Adrenal gland (tissue), 9 donors: ENCODE measurements at regions not wholly inside any gene's neighbourhood (a gene's known extent, or its start where the extent isn't known, plus 50 kb on each side); places are given as distances from the start of the nearest gene placed in this dataset.
"Not testable (repeated sequence)": the region's sequence is repeated elsewhere in the genome, so short reads cannot be mapped to it uniquely, and the experiment has no call there.

ENCODE experiments used
- DNase-seq, 7 donors: peaks; one replicate each; pipeline ENCODE4 v3.0.0-alpha.2; 2019 to 2020
- H3K27ac ChIP-seq, 5 donors: fragments of 200-600 bp; sonication (generic) in 4 of 5; 1 replicate in 3 of 5; 2 replicates in 2 of 5; pipeline versions ENCODE4 v1.5.1 to v1.8.0; 2016 to 2020; ENCODE audit warnings: mild to moderate bottlenecking in 1 of 5
- H3K27me3 ChIP-seq: fragments of 200-600 bp; 2 replicates; pipeline ENCODE4 v1.8.0; 2021
- H3K36me3 ChIP-seq, 2 donors: fragments of 200-600 bp; replicated peaks in 1 of 2; 1 replicate in 1 of 2; 2 replicates in 1 of 2; pipeline versions ENCODE4 v1.5.1 to v1.8.0; 2018 to 2022
- H3K4me1 ChIP-seq, 2 donors: fragments of 200-600 bp; replicated peaks in 1 of 2; 1 replicate in 1 of 2; 2 replicates in 1 of 2; pipeline versions ENCODE4 v1.5.1 to v1.8.0; 2018 to 2021
- H3K4me3 ChIP-seq, 4 donors: fragments of 200-600 bp; sonication (generic) in 3 of 4; one replicate each; pipeline ENCODE4 v1.5.1; 2016 to 2018
- H3K9me3 ChIP-seq, 3 donors: fragments of 200-600 bp; sonication (generic) in 1 of 3; replicated peaks in 1 of 3; 1 replicate in 2 of 3; 2 replicates in 1 of 3; pipeline versions ENCODE4 v1.5.1 to v1.8.0; 2016 to 2021
- POLR2A ChIP-seq, 2 donors: fragments of 450-650 bp; IDR thresholded peaks; one replicate each; pipeline ENCODE4 v1.6.1; 2017; ENCODE audit warnings: antibody characterized with exemption in 2 of 2, mild to moderate bottlenecking in 2 of 2, moderate library complexity in 1 of 2
- WGBS, 4 donors: extraction: QIAGEN DNeasy Blood & Tissue Kit in 2 of 4; methylation state at CpG; one replicate each; pipeline versions ENCODE4 v1.1.5 to v1.1.7; 2013 to 2017; 5-methylcytosine and 5-hydroxymethylcytosine counted together
- intact Hi-C, 2 donors: fragments of 100-400 bp; cut with DNase I; formaldehyde crosslinking; loops; one replicate each; pipeline versions ENCODE4 v1.14.1 to v1.15.0; 2022 to 2023
- TF ChIP-seq, protein P1 (sequence below), 6 experiments: fragments of 450-650 bp in 4 of 6; fragments of 200-600 bp in 2 of 6; sonication (generic) in 1 of 6; IDR thresholded peaks; 1 replicate in 5 of 6; 2 replicates in 1 of 6; pipeline versions ENCODE4 v1.5.1 to v1.8.0; 2016 to 2021; ENCODE audit warnings: antibody characterized with exemption in 6 of 6, mild to moderate bottlenecking in 2 of 6, moderate library complexity in 1 of 6
- donor health status: healthy with polysubstance abuse.
- donor health status: Bipolar disorder and iron deficiency.
- donor health status: DM: yes; HTN: yes; CAD: no.
- donor health status: DM: no; HTN: no; CAD: no.
- donor health status: DM: no; HTN: no; CAD: no.

DNA sequence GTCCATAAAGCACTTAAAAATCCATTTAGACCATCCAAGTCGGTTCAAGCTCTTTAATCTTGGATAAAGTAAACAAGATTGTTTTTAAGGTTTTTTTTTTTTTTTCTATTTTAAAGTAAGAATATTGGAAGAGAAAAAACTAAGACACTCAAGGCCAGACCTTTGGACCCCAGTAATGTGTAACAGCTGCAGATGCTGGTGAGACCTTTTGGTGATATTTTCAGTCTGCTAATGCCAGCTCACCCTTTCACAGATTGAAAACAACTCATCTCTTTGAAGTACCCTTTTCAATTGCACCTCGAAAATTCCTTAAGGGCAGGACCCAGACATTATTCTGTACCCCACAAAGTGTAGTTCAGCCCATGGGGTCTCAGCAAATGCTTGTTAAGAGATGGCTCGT, 260.7 kb upstream of the CTNNB1 start:
- H3K27ac ChIP-seq, result peak overlapping the region in 1 of 5 donors; percentile 18
- no peaks in the 10 kb centered on the region for H3K27me3 ChIP-seq
- H3K4me3 ChIP-seq, result no peak overlapping the region
- intact Hi-C loops, result no loop called here
- TF ChIP-seq, protein P1, sequence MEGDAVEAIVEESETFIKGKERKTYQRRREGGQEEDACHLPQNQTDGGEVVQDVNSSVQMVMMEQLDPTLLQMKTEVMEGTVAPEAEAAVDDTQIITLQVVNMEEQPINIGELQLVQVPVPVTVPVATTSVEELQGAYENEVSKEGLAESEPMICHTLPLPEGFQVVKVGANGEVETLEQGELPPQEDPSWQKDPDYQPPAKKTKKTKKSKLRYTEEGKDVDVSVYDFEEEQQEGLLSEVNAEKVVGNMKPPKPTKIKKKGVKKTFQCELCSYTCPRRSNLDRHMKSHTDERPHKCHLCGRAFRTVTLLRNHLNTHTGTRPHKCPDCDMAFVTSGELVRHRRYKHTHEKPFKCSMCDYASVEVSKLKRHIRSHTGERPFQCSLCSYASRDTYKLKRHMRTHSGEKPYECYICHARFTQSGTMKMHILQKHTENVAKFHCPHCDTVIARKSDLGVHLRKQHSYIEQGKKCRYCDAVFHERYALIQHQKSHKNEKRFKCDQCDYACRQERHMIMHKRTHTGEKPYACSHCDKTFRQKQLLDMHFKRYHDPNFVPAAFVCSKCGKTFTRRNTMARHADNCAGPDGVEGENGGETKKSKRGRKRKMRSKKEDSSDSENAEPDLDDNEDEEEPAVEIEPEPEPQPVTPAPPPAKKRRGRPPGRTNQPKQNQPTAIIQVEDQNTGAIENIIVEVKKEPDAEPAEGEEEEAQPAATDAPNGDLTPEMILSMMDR (IDR thresholded peaks at IDR 0.05), result no peak
- TF ChIP-seq POLR2A (IDR thresholded peaks at IDR 0.05), result no peak
- 68 to 80% (median 76%) methylated on average over 3 of the region's 3 CpGs for WGBS, 4 donors
- no peaks in the 10 kb centered on the region for H3K4me1 ChIP-seq
- DNase-seq, result no peak
- H3K36me3 ChIP-seq, result no peaks in the 10 kb centered on the region
- H3K9me3 ChIP-seq, result no peaks in the 10 kb centered on the region

DNA sequence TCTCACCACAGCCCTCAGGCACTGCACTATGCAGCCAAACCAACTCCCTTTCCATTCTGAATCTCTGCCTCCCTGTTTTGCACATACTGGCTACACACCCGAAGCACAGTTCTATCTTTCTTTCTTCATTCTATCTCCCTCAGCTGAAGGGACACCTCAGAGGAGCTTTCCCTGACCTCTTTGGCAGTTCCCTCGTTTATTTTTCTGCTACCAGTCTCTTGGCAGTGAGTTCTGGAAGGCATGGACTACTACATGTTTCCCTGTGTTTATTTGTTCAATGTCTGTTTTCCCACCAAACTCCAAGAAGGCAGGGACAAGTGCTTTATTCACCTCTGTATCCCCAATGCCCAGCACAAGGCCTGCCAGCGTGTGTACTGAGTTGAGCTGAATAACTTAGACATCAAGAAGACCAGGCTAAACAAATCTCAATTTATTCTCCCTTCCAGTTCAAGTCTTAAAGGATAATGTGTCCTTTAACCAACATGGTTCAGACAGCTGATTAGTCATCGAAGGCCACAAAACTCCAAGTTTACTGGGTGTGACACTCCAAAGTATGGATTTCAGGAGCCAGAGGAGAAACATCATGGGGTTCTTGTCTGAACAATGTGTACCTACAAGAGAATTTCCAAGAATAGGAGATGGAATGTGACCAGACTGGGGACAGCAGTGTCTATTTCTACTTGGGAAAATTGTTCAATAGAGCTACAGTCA, 260.1 kb upstream of the CTNNB1 start:
- no peaks in the 10 kb centered on the region for H3K4me1 ChIP-seq
- H3K9me3 ChIP-seq, result no peaks in the 10 kb centered on the region
- WGBS, 4 donors, result 62 to 69% (median 64%) methylated on average over 4 of the region's 4 CpGs
- no peak for TF ChIP-seq POLR2A (IDR thresholded peaks at IDR 0.05)
- TF ChIP-seq, protein P1 (IDR thresholded peaks at IDR 0.05), result no peak
- no peaks in the 10 kb centered on the region for H3K36me3 ChIP-seq
- no peaks in the 10 kb centered on the region for H3K27me3 ChIP-seq
- no peak for DNase-seq
- intact Hi-C loops, result no loop called here
- no peak overlapping the region for H3K4me3 ChIP-seq
- peak overlapping the region in 1 of 5 donors; percentile 18 for H3K27ac ChIP-seq

DNA sequence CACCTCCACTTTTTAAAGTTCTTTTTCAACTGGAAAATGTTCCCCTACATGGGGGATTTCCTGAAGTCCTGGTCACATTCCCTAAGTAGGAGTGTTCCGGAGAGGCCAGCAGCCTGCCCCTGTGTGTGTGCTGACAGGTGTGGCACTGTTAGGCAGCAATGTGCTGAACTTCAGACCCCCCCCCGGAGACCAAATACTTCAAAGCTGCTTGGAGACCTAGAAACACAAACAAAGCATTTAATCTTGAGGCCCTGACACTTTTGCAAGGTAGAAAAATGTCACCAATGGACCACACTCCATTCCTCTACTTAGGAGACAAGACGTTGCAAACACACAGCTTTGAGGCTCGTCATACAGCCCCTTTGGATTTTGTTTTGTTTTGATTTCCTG, 259.6 kb upstream of the CTNNB1 start:
- Histone ChIP-seq H3K36me3 (no peaks in the 10 kb centered on the region), H3K4me3 (no peak overlapping the region), H3K4me1 (no peaks in the 10 kb centered on the region), H3K9me3 (no peaks in the 10 kb centered on the region), H3K27me3 (no peaks in the 10 kb centered on the region), H3K27ac (no peak overlapping the region)
- intact Hi-C loops, result no loop called here
- TF ChIP-seq, protein P1 (IDR thresholded peaks at IDR 0.05), result no peak
- TF ChIP-seq POLR2A (IDR thresholded peaks at IDR 0.05), result no peak
- WGBS, 4 donors, result 58 to 72% (median 66%) methylated on average over 4 of the region's 4 CpGs
- DNase-seq, result no peak

DNA sequence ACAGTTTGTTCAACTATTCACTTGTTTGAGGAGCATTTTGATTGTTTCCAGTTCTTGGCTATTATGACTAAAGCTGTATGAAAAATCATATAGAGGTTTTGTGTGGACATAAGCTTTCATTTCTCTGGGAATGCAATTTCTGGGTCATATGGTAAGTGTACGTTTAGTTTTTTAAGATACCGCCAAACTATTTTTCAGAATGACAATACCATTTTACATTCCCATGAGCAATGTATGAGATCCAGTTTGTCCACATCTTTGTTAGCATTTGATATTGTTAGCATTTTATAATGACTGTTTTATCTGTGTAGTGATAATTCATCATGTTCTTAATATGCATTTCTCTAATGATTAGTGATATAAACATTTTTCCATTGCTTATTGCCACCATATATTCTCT, 258.7 kb upstream of the CTNNB1 start:
- no peak overlapping the region for H3K4me3 ChIP-seq
- TF ChIP-seq, protein P1 (IDR thresholded peaks at IDR 0.05), result no peak
- no peak for TF ChIP-seq POLR2A (IDR thresholded peaks at IDR 0.05)
- no peaks in the 10 kb centered on the region for H3K4me1 ChIP-seq
- intact Hi-C loops, result no loop called here
- no peaks in the 10 kb centered on the region for H3K36me3 ChIP-seq
- no peaks in the 10 kb centered on the region for H3K9me3 ChIP-seq
- DNase-seq, result no peak
- no peak overlapping the region for H3K27ac ChIP-seq
- WGBS, 4 donors, result 84 to 92% (median 87%) methylated on average over 2 of the region's 2 CpGs
- H3K27me3 ChIP-seq, result no peaks in the 10 kb centered on the region

DNA sequence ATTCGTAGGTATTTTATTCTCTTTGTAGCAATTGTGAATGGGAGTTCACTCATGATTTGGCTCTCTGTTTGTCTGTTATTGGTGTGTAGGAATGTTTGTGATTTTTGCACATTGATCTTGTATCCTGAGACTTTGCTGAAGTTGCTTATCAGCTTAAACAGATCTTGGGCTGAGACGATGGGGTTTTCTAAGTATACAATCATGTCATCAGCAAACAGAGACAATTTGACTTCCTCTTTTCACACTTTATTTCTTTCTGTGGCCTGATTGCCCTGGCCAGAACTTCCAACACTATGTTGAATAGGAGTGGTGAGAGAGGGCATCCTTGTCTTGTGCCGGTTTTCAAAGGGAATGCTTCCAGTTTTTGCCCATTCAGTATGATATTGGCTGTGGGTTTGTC, 252.3 kb upstream of the CTNNB1 start:
- H3K4me1 ChIP-seq, H3K36me3 ChIP-seq, H3K27ac ChIP-seq, intact Hi-C loops, H3K27me3 ChIP-seq, DNase-seq, H3K4me3 ChIP-seq, H3K9me3 ChIP-seq: not testable (repeated sequence)
- WGBS, 4 donors, result 76 to 91% (median 80%) methylated on average over 3 of the region's 3 CpGs

DNA sequence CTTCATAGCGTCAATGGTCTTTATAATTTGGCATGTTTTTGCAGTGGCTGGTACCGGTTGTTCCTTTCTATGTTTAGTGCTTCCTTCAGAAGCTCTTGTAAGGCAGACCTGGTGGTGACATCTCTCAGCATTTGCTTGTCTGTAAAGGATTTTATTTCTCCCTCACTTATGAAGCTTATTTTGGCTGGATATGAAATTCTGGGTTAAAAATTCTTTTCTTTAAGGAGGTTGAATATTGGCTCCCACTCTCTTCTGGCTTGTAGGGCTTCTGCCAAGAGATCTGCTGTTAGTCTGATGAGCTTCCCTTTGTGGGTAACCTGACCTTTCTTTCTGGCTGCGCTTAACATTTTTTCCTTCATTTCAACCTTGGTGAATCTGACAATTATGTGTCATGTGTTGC, 250.0 kb upstream of the CTNNB1 start:
- H3K4me1 ChIP-seq, DNase-seq, intact Hi-C loops, H3K9me3 ChIP-seq, H3K4me3 ChIP-seq, H3K36me3 ChIP-seq, H3K27ac ChIP-seq, H3K27me3 ChIP-seq: not testable (repeated sequence)
- 80 to 86% (median 85%) methylated on average over 3 of the region's 3 CpGs for WGBS, 4 donors
